GM18909 (cell line): ENCODE measurements at regions not wholly inside any gene's neighbourhood (a gene's known extent, or its start where the extent isn't known, plus 50 kb on each side); places are given as distances from the start of the nearest gene placed in this dataset.
"Not testable (repeated sequence)": the region's sequence is repeated elsewhere in the genome, so short reads cannot be mapped to it uniquely, and the experiment has no call there.

ENCODE experiments used
- ATAC-seq: cut with Tn5 transposase; IDR thresholded peaks from one replicate; pipeline ENCODE4 v1.9.1; 2021; ENCODE audit warnings: mild to moderate bottlenecking; ENCODE audit not compliant: unreplicated experiment, poor library complexity

DNA sequence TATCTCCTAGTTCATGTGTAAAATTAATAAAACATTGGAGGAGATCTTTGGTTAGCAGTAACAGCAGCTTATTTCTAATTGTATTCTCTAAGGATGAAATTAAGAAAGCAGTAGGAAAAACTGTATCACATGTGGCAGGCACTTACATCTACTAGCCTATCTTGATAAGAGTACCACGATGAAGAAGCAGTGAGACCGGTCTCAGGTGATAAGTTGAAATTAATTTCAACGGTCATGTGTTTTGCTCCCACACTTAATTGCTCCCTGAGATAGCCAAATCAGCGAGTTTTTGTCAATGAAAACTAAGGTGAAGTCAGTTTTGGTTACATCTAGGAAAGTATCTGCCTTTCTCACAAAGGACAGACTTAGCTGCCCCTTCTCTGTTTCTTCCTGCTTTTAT, 115.8 kb upstream of the WIPF3 start:
- ATAC-seq: not testable (repeated sequence)

DNA sequence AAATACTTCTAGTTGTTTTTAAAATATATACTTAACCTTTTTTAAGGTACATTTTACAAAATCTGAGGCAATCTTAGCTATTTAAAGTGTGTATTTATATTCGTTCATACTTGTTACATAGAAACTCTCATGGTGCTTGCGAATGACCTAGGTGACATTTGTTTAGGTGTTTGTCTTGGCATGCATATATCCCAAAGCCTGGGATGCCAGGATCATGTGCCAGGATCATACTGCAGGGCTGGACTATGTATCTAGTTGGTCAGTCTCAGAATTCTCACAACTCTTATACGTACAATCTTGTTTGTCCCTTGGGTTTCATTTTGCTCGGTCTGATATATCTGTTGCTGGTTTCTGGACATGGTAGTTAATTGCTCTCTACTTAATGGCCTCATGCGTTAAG, 109.9 kb upstream of the WIPF3 start:
- not testable (repeated sequence) for ATAC-seq

DNA sequence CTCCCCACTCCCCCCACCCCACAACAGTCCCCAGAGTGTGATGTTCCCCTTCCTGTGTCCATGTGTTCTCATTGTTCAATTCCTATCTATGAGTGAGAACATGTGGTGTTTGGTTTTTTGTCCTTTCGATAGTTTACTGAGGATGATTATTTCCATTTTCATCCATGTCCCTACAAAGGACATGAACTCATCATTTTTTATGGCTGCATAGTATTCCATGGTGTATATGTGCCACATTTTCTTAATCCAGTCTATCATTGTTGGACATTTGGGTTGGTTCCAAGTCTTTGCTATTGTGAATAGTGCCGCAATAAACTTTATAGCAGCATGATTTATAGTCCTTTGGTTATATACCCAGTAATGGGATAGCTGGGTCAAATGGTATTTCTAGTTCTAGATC, 106.6 kb upstream of the WIPF3 start:
- ATAC-seq: not testable (repeated sequence)

DNA sequence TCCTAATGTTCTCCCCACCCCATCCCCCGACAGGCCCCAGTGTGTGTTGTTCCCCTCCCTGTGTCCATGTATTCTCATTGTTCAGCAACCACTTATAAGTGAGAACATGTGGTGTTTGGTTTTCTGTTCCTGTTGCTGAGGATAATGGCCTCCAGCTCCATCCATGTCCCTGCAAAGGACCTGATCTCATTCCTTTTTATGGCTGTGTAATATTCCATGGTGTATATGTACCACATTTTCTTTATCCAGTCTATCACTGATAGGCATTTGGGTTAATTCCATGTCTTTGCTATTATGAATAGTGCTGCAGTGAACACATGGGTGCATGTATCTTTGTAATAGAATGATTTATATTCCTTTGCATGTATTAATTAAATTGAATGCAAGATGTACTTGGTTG, 104.8 kb upstream of the WIPF3 start:
- not testable (repeated sequence) for ATAC-seq

DNA sequence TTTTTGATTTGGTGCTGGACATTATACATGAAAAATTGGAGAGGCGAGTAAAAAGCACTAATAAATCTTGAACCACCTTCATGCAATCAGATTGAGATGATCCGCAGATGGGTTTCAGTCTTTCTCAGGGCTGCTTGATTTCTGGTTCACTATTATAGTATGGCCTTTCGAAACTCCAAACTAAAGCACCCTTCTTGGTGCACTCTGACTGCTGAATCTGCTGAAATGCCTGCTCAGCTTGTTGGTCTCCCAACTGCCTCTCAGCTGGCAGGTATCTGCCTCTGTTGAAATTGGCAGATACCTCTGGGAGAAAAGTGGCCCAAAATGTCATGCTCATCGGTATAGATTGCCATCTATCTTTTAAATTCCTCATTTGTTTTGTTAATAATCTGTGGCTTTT, 102.5 kb upstream of the WIPF3 start:
- not testable (repeated sequence) for ATAC-seq

DNA sequence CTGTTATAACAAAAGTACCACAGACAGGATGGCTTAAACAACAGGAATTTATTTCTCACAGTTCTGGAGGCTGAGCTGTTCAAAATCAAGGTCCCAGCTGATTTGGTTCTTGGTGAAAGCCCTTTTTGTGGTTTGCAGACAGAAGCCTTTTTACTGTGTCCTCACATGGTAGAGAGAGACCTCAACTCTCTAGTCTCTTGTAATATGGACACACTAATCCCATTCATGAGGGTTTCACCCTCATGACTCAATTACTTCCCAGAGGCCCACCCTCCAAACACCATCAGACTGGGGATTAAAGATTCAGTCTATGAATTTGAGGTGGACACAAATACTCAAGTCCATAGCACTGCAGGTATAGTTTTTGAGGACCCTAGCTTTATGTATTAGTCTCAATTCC, 97.3 kb upstream of the WIPF3 start:
- not testable (repeated sequence) for ATAC-seq

DNA sequence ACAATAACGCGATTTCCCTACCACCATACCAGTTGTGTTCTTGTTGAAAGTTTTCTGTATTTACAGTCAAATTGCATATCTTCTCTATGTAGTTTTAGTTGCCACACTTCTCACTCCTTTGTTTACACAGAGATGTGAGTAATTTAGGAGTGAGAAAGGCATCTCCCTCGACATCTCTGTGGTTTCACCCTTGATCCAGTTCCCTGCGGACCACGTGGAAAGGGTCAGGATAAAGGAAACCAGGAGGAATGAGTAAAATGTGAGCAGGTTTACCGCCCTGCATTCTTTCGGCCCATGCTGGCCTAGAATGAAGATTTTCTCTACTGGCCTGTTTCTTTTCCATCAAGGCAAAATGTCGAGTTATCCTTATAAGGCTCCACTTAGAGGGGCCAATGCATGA, 83.2 kb upstream of the WIPF3 start:
- not testable (repeated sequence) for ATAC-seq

DNA sequence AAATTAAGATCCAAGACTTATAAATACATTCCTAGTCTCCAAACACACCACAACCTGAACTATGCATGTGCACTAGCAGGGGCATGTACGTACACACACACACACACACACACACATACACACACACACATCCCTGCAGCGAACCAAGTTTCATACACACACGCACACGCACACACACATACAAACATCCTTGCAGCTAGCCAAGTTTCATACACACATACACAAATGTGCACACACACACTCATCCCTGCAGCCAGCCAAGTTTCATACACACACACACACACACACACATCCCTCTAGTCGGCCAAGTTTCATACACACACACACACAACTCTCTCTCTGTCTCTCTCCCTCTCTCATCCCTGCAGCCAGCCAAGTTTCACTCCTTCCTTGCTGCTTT, 82.7 kb upstream of the WIPF3 start:
- ATAC-seq: no peak

DNA sequence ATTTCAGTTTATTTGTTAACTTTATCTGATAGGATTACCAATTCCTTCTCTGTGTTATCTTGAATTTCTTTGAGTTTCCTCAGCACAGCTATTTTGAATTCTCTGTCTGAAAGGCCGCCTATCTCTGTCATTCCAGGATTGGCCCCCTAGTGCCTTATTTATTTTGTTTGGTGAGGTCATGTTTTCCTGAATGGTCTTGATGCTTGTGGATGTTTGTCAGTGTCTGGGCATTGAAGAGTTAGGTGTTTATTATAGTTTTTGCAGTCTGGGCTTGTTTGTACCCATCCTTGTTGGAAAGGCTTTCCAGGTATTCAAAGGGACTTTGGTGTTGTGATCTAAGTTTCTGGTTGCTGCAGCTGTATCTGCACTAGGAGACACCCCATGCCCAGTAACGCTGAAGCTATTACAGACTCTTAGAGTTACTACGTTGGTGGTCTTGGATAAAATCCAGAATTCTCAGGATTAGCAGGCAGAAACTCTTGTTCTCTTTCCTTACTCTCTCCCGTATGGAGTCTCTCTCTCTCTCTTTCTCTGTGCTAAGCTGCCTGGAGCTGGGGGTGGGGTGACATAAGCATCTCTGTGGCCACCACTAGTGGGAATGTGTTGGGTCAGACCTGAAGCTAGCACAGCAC, 76.7 kb upstream of the WIPF3 start:
- ATAC-seq: not testable (repeated sequence)

DNA sequence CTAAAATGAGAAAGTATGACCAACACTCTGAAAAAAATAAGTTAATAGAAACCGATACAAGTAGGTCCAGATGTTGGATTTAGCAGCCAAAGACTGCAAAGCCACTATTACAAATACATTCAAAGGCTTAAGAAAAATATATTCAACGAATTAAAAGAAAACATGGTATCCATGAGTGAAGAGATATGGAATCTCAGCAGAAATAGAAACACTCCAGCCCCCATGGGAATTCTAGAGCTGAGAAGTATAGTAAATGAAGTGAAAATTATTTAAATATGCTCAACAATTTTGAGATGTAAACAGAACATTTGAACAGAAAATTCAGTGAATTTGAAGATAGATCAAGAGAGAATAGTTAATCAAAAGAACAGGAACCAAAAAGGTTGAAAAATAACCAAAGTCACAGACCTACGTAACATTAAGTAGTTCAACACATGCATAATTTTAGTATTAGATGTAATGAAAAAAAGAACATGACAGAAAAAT, 72.0 kb upstream of the WIPF3 start:
- ATAC-seq: no peak

DNA sequence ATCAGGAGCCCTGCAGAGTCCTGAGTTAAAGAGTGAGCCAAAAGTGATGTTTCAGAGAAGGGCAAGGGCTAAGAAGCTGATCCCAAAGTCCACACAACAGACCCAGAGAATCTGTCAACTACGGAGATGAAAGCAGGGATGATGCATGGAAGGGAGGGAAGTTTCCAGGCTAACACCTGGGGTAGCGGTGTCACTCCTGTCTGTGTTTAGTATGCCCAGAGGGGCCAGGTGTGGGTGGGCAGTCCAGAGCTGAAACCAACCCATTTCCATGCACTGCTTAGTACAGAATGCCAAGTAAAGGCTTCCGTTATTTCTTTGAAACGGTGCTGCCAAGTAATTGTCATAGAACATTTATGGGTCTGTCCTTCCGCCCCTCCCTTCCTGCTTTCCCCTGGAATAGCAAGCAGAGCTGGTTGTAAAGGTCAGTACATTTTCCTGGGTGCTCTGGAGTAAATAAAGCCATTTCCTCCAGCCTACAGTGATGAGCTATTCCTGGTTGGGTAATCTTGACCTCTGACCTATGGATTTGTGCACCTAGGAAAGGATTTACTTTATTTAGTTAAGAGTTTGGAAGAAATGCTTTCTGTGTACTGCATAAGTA, 58.6 kb upstream of the WIPF3 start:
- not testable (repeated sequence) for ATAC-seq

DNA sequence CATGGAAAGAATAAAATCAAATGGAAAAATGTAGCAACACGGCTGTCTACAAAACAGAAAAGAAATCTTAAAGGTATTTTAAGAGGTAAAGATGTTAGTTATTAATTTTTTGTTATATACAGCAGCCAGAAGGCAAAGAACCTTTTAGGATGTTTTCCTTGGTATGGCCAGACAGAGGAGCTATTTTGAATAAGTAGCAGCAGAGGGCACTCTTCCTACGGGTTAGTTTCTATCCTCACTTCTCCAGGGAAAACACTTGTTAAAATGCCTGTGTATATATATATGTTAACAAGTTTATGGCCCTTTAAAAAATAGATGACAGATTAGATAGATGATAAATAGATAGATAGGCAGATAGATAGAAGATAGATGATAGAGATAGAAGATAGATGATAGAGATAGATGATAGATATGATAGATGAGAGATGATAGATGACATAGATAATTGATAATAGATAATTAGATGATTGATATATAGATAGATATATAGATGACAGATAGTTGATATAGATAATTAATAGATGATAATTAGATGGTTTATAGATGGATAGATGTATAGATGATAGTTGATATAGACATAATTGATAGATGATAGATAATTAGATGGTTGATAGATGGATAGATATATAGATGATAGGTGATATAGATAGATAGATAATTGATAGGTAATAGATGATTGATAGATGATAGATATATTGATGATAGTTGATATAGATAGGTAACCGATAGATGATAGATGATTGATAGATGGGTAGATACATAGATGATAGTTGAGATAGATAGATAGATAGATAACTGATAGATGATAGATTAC, 57.8 kb upstream of the WIPF3 start:
- no peak for ATAC-seq

DNA sequence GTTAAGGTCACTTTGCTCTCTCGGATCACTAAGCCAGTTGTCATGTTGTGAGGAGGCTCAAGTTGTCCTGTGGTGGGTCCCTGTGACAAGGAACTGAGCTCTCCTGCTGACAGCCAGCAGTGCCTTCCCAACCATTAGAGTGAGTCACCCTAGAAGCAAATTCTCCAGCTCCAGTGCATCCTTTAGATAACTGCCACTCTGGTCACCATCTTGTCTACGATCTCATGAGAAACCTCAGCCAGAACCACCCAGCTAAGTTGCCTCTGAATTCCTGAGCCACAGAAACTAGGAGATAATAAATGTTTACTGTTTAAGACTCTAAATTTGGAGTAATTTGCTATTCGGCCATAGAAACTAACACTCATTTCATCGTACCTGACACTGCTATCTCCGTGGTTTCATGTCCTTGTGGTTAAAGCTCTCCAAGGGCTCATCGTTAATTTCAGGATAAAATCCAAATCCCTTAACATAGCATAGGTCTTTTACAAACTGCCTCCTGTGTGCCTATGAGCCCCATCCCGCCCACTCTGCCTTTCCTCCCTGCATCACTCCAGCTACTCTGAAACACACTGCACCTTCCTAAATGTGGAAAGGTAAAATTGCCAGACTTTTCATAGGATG, 56.5 kb upstream of the WIPF3 start:
- no peak for ATAC-seq

DNA sequence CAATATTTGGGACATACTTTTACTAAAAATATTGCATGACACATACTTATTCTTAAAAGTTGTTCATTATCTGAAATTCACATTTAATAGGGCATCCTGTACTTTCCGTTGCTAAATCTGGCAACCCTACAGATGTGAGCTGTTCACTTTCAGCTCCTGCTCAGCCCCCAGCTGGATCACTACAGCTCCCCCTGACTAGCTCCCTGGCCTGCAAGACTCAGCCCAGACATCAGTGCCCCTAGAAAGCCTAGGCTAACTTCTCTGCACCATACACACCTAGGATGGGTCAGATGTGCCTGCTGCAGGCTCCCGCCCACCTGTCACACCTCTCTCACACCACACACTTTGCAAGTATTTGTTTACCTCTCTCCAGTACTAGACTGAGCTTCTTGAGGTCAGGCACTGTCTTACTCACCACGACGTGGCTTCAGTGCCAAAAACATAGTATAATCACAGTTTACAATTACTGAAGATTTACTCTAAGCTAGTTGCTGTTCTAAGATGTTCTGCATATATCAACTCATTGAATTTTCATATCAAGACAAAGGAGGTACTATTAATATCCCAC, 55.9 kb upstream of the WIPF3 start:
- not testable (repeated sequence) for ATAC-seq

DNA sequence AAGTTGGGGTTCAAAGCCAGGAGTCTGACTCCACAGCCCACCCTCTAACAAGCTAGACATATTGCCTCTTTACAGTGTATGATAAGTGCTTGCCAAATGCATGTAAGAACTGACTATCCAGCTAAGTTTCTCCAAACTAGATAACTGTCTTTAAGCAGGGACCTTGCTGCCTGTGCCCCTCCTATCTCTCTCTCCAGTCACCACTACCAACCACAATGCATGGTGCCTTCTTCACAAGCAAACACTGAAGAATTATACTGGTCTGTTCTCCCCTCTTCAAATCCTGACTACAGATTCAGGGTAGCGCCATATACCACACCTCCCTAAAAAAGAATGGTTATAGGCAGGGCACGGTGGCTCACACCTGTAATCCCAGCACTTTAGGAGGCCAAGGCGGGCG, 55.3 kb upstream of the WIPF3 start:
- not testable (repeated sequence) for ATAC-seq

DNA sequence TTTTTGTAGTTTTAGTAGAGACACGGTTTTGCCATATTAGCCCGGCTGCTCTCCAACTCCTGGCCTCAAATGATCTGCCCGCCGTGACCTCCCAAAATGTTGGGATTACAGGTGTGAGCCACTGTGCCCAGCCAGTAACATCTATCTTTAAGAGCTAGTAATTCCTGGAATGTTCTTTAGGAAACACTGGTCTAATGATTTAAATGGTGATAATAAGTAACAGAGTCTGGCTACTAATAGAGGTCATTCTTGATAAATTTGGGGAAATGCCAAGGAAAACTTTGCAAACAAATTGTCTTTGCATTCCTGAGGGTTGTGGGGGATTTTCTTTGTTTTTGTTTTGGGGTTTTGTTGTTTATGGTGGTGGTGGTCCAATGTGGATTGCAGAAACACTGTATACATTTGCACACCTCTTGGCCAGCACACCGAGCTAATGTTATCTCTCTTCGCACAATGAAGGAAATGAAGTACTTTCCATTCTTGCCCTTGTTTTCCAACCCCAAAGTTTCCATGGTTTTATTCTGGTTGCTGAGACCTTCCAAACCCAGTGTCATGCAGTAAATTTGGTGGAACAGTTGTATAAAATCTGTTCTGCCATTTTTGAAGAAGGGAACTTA, 51.3 kb upstream of the WIPF3 start:
- no peak for ATAC-seq
